Choroid plexus epithelial cell (primary cell): ENCODE measurements at regions not wholly inside any gene's neighbourhood (a gene's known extent, or its start where the extent isn't known, plus 50 kb on each side); places are given as distances from the start of the nearest gene placed in this dataset.

Experiments
- DNase-seq: peaks from one replicate; pipeline ENCODE4 v3.0.0-alpha.2; 2010; ENCODE audit warnings: low read depth
- H3K4me3 ChIP-seq: 2 replicates; pipeline ENCODE4 v1.5.1; 2011; ENCODE audit warnings: low read depth, mild to moderate bottlenecking, control low read depth, low read length, moderate library complexity
- CTCF ChIP-seq: conservative IDR thresholded peaks from 2 replicates; pipeline ENCODE4 v1.5.1; 2011; ENCODE audit warnings: low read depth, mild to moderate bottlenecking, control low read depth, inconsistent platforms, low read length, moderate library complexity

GRCh38 chr16:51458356-51459140 lies 307.5 kb upstream of the SALL1 start:
- no peak overlapping the region for H3K4me3 ChIP-seq
- no peak for TF ChIP-seq CTCF
- no peak for DNase-seq

- TF ChIP-seq CTCF, result no peak
- DNase-seq, result no peak
Measured at GRCh38 chr16:51457775-51458174, 306.7 kb upstream of the SALL1 start.

GRCh38 chr16:51455398-51455797 lies 304.3 kb upstream of the SALL1 start:
- no peak for DNase-seq
- no peak overlapping the region for H3K4me3 ChIP-seq
- no peak for TF ChIP-seq CTCF

More at GRCh38 chr16:51457775-51458174, 306.7 kb upstream of the SALL1 start:
- no peak overlapping the region for H3K4me3 ChIP-seq

GRCh38 chr16:51453251-51453650 lies 302.2 kb upstream of the SALL1 start:
- DNase-seq, result no peak
- no peak overlapping the region for H3K4me3 ChIP-seq
- no peak for TF ChIP-seq CTCF

GRCh38 chr16:51450909-51451308 lies 299.8 kb upstream of the SALL1 start:
- H3K4me3 ChIP-seq, result no peak overlapping the region
- no peak for TF ChIP-seq CTCF
- no peak for DNase-seq

GRCh38 chr16:51450376-51450775 lies 299.3 kb upstream of the SALL1 start:
- DNase-seq, result no peak
- no peak overlapping the region for H3K4me3 ChIP-seq
- TF ChIP-seq CTCF, result no peak

GRCh38 chr16:51449441-51449840 lies 298.4 kb upstream of the SALL1 start:
- no peak overlapping the region for H3K4me3 ChIP-seq
- DNase-seq, result no peak
- TF ChIP-seq CTCF, result no peak
